GM18517 (cell line): ENCODE measurements at regions not wholly inside any gene's neighbourhood (a gene's known extent, or its start where the extent isn't known, plus 50 kb on each side); places are given as distances from the start of the nearest gene placed in this dataset.
"Not testable (repeated sequence)": the region's sequence is repeated elsewhere in the genome, so short reads cannot be mapped to it uniquely, and the experiment has no call there.

Source experiments
- ATAC-seq: cut with Tn5 transposase; IDR thresholded peaks from one replicate; pipeline ENCODE4 v1.9.1; 2021; ENCODE audit warnings: mild to moderate bottlenecking, moderate library complexity; ENCODE audit not compliant: unreplicated experiment

GRCh38 chr11:37957717-37958116 lies 1359.7 kb upstream of the RAG2 start:
- ATAC-seq: no peak

GRCh38 chr11:37951996-37952395 lies 1354.0 kb upstream of the RAG2 start:
- ATAC-seq: no peak

GRCh38 chr11:37948258-37948657 lies 1350.2 kb upstream of the RAG2 start:
- ATAC-seq: no peak

DNA sequence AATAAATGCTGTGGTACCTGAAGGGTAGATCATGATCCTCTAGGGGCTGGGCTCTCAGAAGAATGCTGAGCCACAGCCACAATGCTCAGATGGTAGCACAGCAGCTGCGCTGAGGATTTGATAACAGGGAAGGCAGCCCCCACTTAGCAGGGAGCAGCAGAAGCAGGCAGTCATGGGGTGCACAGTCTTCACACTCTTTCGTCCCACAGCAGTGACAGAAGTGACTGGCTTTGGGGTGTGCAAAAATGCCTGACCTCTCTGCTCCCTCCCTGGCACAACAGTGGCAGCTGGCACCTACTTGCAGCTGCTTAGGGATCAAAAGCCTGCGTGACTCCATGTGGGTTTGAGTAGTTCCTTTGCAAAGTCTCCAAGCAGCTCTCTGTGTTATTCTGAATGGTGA lies 1349.8 kb upstream of the RAG2 start:
- ATAC-seq: no peak

- ATAC-seq: no peak
Measured at GRCh38 chr11:37946155-37946766, 1348.2 kb upstream of the RAG2 start.

GRCh38 chr11:37942081-37942480 lies 1344.0 kb upstream of the RAG2 start:
- ATAC-seq: no peak

DNA sequence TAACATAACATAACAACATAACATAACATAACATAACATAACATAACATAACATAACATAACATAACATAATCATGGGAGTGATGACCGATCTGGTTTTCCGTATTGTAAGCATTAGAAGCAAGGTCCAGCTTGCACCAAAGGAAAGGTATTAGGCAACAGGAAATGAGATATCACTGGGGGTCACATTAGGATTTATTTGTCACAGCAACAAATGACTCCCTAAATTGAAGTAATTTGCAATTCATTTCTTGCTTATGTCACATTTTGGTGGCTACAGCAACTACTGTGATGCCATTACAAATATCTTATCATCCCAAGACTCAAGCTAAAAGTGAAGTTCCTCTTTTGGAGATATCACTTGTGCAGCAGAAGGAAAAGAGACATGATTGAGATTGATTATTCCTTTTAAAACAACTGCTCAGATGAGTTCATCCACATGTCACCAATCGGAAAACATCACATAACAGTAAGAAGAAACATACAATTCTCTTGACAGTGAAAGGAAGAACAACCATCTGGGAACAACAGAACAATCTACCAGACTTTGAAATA lies 1331.1 kb upstream of the RAG2 start:
- no peak for ATAC-seq

- no peak for ATAC-seq
Measured at GRCh38 chr11:37926772-37927171, 1328.7 kb upstream of the RAG2 start.

- no peak for ATAC-seq
Measured at GRCh38 chr11:37916331-37916730, 1318.3 kb upstream of the RAG2 start.

DNA sequence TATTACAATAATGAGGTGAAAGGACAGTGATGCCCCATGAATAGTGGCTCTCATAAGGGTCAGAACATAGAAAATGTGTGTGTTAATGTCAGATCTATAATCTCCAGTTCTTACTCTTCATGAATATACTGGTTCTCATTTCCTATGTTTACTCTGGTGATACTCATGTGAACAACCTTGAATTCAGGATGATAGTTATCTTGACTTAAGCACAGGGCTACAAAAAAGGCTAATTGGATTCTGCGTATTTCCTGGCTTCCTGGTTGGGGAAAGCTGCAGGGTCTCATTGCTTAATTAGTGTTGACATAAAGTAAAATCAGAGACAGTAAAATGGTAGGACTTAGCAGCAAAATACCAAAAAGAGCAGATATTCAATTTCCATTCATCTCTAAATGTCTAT lies 1316.8 kb upstream of the RAG2 start:
- no peak for ATAC-seq

DNA sequence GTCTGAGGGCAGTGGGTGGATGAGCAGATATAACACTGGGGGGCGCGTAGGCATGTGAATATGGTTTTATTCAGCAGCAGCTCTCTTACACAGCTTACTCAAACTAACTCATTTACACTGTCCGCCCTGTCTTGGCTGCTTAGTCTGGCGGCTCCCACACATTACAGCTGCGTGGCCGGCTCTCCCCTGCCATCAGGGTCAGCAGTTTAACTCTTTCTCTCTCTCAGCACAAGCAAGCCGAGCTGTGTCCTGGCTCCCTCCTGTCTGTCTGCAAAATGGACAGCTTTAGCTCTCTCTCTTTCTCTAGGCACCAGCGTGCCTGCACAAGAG lies 1310.1 kb upstream of the RAG2 start:
- ATAC-seq: no peak

- ATAC-seq: no peak
Measured at GRCh38 chr11:37907436-37908218, 1309.6 kb upstream of the RAG2 start.

- no peak for ATAC-seq
Measured at GRCh38 chr11:37905707-37906417, 1307.8 kb upstream of the RAG2 start.

- ATAC-seq: no peak
Measured at GRCh38 chr11:37896016-37896415, 1298.0 kb upstream of the RAG2 start.

DNA sequence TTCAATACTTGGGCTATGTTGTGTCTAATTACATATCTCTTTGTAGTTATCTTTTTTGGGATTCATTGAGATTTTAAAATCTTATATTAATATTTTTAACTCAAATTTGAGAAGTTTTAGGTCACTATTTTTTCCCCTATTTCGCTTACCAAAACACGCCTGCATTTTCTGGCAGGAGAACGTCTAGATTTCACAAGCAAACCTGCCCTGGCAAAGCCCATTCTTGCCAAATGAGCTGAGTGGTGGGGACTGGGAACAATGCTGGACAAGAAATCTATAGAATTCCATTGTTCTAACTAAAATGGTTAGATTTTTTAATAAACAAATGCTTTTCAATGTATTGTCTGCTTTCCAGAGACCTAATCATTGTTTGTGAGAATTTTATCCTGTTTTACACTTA lies 1283.7 kb upstream of the RAG2 start:
- ATAC-seq: no peak

GRCh38 chr11:37861671-37862070 lies 1263.6 kb upstream of the RAG2 start:
- ATAC-seq: no peak

- not testable (repeated sequence) for ATAC-seq
Measured at GRCh38 chr11:37858806-37859537, 1260.9 kb upstream of the RAG2 start.

DNA sequence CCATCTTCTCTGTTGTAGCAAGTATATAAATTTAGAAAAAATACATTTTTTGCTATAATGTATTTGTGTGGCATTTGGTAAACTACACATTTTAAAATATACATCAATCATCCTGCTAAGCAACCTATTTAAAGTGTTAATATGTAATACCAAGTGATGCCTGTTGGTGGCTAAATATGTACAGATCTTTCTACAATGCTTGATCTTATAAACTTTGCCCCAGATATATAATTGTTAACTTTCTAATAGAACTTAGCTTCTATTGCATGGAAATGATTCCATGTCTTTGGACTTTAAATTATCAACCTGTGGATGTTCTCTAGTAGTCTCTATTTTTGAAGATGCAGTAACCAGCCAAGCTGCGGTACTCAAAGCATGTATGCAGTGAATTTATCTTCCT lies 1260.4 kb upstream of the RAG2 start:
- no peak for ATAC-seq

DNA sequence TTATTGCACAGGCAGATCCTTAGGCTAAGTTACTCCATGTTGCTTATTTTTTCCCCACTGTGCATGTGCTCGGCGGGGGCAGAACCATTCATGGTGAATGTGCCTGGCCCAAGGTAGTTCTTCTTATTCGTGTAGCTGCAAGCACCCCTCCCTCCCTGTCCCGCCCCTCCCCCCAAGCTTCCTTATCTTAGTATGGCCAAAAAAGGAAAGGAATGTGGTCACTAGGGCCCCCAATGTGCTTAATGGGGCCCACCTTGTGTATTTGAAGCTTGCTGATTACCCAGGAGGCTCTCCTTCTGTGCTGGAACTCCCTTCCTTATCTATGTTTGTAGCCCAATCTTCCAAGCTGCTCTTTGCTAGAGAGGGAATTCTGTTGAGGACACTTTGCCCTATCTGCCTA lies 1259.7 kb upstream of the RAG2 start:
- ATAC-seq: no peak

DNA sequence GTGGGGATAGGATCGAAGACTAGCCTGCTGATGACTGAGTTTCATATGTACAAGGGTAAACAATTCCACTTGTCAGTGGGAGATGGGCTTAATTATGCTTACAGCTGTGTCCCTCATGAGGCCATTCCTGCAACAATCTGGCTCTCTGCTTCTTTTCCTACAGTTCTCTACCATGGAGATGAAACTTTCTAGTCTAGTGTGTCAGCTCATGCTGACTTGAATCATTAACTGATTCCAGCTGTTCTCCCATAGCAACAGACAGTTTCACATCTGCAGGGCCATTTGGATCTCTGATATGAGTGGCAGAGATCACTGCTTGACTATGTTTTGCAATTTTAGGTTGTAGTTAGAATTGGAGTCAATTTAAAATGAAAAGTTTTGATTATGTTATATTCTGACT lies 1251.7 kb upstream of the RAG2 start:
- no peak for ATAC-seq

DNA sequence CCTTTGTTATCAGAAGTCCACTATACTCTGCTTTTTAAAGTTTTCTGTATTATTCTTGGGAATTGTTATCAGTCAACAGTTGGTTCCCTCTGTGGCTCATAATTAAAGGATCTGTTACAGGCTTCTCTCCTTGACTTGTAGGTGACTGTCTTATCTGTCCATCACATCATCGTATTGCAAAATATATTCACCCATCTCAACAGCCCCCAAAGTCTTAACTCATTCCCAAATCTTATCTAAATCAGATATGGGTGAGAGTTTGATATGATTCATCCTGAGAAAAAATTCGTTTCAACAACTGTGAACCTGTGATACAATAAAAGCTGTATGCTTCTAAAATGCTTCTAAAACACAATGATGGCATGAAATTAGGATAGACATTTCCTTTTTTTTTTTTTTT lies 1245.6 kb upstream of the RAG2 start:
- ATAC-seq: no peak
